K562 (cell line): ENCODE measurements at regions not wholly inside any gene's neighbourhood (a gene's known extent, or its start where the extent isn't known, plus 50 kb on each side); places are given as distances from the start of the nearest gene placed in this dataset.

Source experiments
- ATAC-seq: fragments of 200-7000 bp; cut with Tn5 transposase; 3 replicates; pipeline ENCODE4 v1.9.1; 2020; ENCODE audit warnings: moderate library complexity
- BruUV-seq: library from RNA; stranded (reverse); fragments of 400-500 nt; replicated peaks from 2 replicates; lab custom pipeline; 2021; lab: Mats Ljungman, UMichigan
- CTCF ChIA-PET: fragments of 300-600 bp; formaldehyde crosslinking; extraction: SDS; loops from one replicate; lab custom pipeline; 2021; ENCODE audit warnings: low intra/inter-chr PET ratio; lab: Yijun Ruan, JAX
- POLR2A ChIA-PET: fragments of 300-600, 350-650 bp; sonication (Branson Sonifier 250); formaldehyde crosslinking; extraction: SDS; loops from one replicate; lab custom pipeline; 2021; ENCODE audit warnings: antibody characterized with exemption, inconsistent platforms; lab: Yijun Ruan, JAX
- DNase-seq, 4 experiments: peaks; one replicate each; pipeline versions ENCODE4 v3.0.0 to v3.0.0-alpha.2; 2011 to 2018; ENCODE audit warnings: low spot score in 3 of 4, mixed read lengths in 3 of 4; ENCODE audit errors: extremely low read depth in 1 of 4
- FAIRE-seq: peaks from 2 replicates; lab custom pipeline; 2011; peaks lifted over from hg19 to GRCh38; lab: Jason Lieb, UNC
- H2AFZ ChIP-seq: 2 replicates; pipeline ENCODE4 v1.6.0; 2011; ENCODE audit warnings: low read depth, low read length, control low read depth, inconsistent platforms
- H3K27ac ChIP-seq: fragments of 200-600 bp; 3 replicates; pipeline ENCODE4 v1.8.0; 2011; ENCODE audit warnings: low read depth, mild to moderate bottlenecking, control low read depth, inconsistent platforms, low read length, moderate library complexity, mixed read lengths; ENCODE audit errors: extremely low read depth
- H3K27me3 ChIP-seq, 2 experiments: fragments of 300-600 bp in 1 of 2; 2 replicates in 1 of 2; 3 replicates in 1 of 2; pipeline versions ENCODE4 v1.6.0 to v1.8.0; 2011; ENCODE audit warnings: inconsistent platforms in 2 of 2, low read length in 2 of 2, mild to moderate bottlenecking in 1 of 2, mixed read lengths in 1 of 2, moderate library complexity in 1 of 2; ENCODE audit not compliant: control insufficient read depth in 2 of 2, insufficient read depth in 2 of 2
- H3K36me3 ChIP-seq: fragments of 300-600 bp; 3 replicates; pipeline ENCODE4 v1.8.0; 2011; ENCODE audit warnings: mild to moderate bottlenecking, low read length, inconsistent platforms; ENCODE audit not compliant: control insufficient read depth, insufficient read depth
- H3K4me1 ChIP-seq, 2 experiments: fragments of 200-600 bp in 1 of 2; replicated peaks in 1 of 2; 2 replicates in 1 of 2; 3 replicates in 1 of 2; pipeline versions ENCODE4 v1.5.1 to v1.8.0; 2011; ENCODE audit warnings: inconsistent platforms in 2 of 2, low read length in 2 of 2, mild to moderate bottlenecking in 1 of 2, mixed read lengths in 1 of 2, moderate library complexity in 1 of 2; ENCODE audit not compliant: control insufficient read depth in 2 of 2, insufficient read depth in 2 of 2
- H3K4me2 ChIP-seq: 2 replicates; pipeline ENCODE4 v1.6.1; 2011; ENCODE audit warnings: low read length, control low read depth, inconsistent platforms, mixed read lengths; ENCODE audit not compliant: insufficient read depth
- H3K4me3 ChIP-seq: fragments of 200-600 bp; sonication (generic), shearing (Covaris generic); 2 replicates; pipeline ENCODE4 v1.5.1; 2016; ENCODE audit warnings: control low read depth, inconsistent platforms
- H3K79me2 ChIP-seq: fragments of 200-600 bp; 3 replicates; pipeline ENCODE4 v1.8.0; 2011; ENCODE audit warnings: low read length, inconsistent platforms; ENCODE audit not compliant: control insufficient read depth, insufficient read depth
- H3K9ac ChIP-seq, 2 experiments: 2 replicates each; pipeline versions ENCODE4 v1.6.0 to v1.6.1; 2011; ENCODE audit warnings: low read depth in 2 of 2, low read length in 2 of 2, control low read depth in 1 of 2, inconsistent platforms in 1 of 2, mild to moderate bottlenecking in 1 of 2, mixed read lengths in 1 of 2; ENCODE audit not compliant: insufficient read depth in 1 of 2
- H3K9me1 ChIP-seq: one replicate; pipeline ENCODE4 v1.6.0; 2011; ENCODE audit warnings: inconsistent platforms, mild to moderate bottlenecking, low read length, moderate library complexity; ENCODE audit not compliant: control insufficient read depth, insufficient read depth
- H3K9me3 ChIP-seq: replicated peaks from 2 replicates; pipeline ENCODE4 v1.5.1; 2011; ENCODE audit warnings: low read depth, low read length, inconsistent platforms; ENCODE audit not compliant: control insufficient read depth, insufficient read depth
- H4K20me1 ChIP-seq: replicated peaks from 2 replicates; pipeline ENCODE4 v1.6.1; 2011; ENCODE audit warnings: low read length, inconsistent platforms, mixed read lengths; ENCODE audit not compliant: control insufficient read depth, insufficient read depth
- ATF7 ChIP-seq: fragments of 450-650 bp; IDR thresholded peaks from 2 replicates; pipeline ENCODE4 v1.7.1; 2014; ENCODE audit warnings: mild to moderate bottlenecking, moderate library complexity
- CBX8 ChIP-seq: fragments of 200-600 bp; sonication (generic); IDR thresholded peaks from 2 replicates; pipeline ENCODE4 v1.6.1; 2012; ENCODE audit warnings: borderline replicate concordance, mixed run types, low read depth, mild to moderate bottlenecking, moderate library complexity, mixed read lengths, low read length, control low read depth, inconsistent platforms; ENCODE audit not compliant: poor library complexity, severe bottlenecking; ENCODE audit errors: extremely low read depth
- FIP1L1 ChIP-seq: fragments of 200-400 bp; formaldehyde crosslinking; IDR thresholded peaks from 2 replicates; pipeline ENCODE4 v1.6.1; 2018; ENCODE audit warnings: mild to moderate bottlenecking, low read depth, low read length; ENCODE audit not compliant: poor library complexity, severe bottlenecking
- GTF2F1 ChIP-seq: IDR thresholded peaks from 2 replicates; pipeline ENCODE4 v1.6.1; 2011; ENCODE audit warnings: low read depth, low read length, improper control_type of control experiment
- JUN ChIP-seq, 2 experiments: sonication (generic) in 1 of 2; formaldehyde crosslinking in 1 of 2; IDR thresholded peaks; 2 replicates each; pipeline versions ENCODE4 v1.6.1 to v1.8.0; 2012 to 2022; ENCODE audit warnings: borderline replicate concordance in 2 of 2, mild to moderate bottlenecking in 2 of 2, improper control_type of control experiment in 1 of 2, low read depth in 1 of 2, low read length in 1 of 2, missing genetic modification reagents in 1 of 2
- KAT7 ChIP-seq: sonication (generic); formaldehyde crosslinking; IDR thresholded peaks from 2 replicates; pipeline ENCODE4 v1.8.0; 2022; ENCODE audit warnings: missing genetic modification reagents, mild to moderate bottlenecking, borderline replicate concordance
- PTRF ChIP-seq: fragments of 450-650 bp; IDR thresholded peaks from 2 replicates; pipeline ENCODE4 v1.6.1; 2016; ENCODE audit warnings: mild to moderate bottlenecking, missing genetic modification characterization, missing compliant biosample characterization
- SIN3B ChIP-seq: fragments of 450-650 bp; IDR thresholded peaks from 2 replicates; pipeline ENCODE4 v1.6.1; 2017; ENCODE audit warnings: low read depth, mild to moderate bottlenecking, moderate library complexity
- SMARCA4 ChIP-seq: fragments of 450-650 bp; IDR thresholded peaks from 2 replicates; pipeline ENCODE4 v1.6.1; 2016
- SRSF1 ChIP-seq: fragments of 200-400 bp; formaldehyde crosslinking; IDR thresholded peaks from 2 replicates; pipeline ENCODE4 v1.6.1; 2017; ENCODE audit warnings: mild to moderate bottlenecking, low read depth, low read length, moderate library complexity
- TCFL5 ChIP-seq: fragments of 250-450 bp; sonication (Bioruptor Pico); conservative IDR thresholded peaks from 2 replicates; pipeline ENCODE4 v1.6.1; 2021; ENCODE audit warnings: mild to moderate bottlenecking, moderate library complexity, matching md5 sums
- THRA ChIP-seq: fragments of 450-650 bp; IDR thresholded peaks from 2 replicates; pipeline ENCODE4 v1.6.1; 2017; ENCODE audit warnings: mild to moderate bottlenecking, moderate library complexity
- ZNF274 ChIP-seq: IDR thresholded peaks from 2 replicates; pipeline ENCODE4 v1.6.1; 2011; ENCODE audit warnings: low read depth, mild to moderate bottlenecking, low read length, moderate library complexity, borderline replicate concordance
- WGBS: fragments of 100-300 bp; shearing (Covaris generic); methylation state at CpG from one replicate; pipeline ENCODE4 v1.1.6; 2016; ENCODE audit warnings: low coverage, mixed read lengths; ENCODE audit not compliant: insufficient coverage; ENCODE audit errors: missing lambda C conversion rate; 5-methylcytosine and 5-hydroxymethylcytosine counted together
- in situ Hi-C: fragments of 300-500 bp; cut with MboI; formaldehyde crosslinking; loops from 4 replicates; pipeline ENCODE4 v1.15.0; 2018; ENCODE audit warnings: inconsistent platforms, mixed read lengths
- intact Hi-C: fragments of 100-400 bp; cut with micrococcal nuclease; formaldehyde crosslinking; loops from 2 replicates; pipeline ENCODE4 v1.14.2; 2022
- TF ChIP-seq, protein P1 (sequence below): sonication (generic); formaldehyde crosslinking; IDR thresholded peaks from 2 replicates; pipeline ENCODE4 v1.8.1; 2023; ENCODE audit warnings: mild to moderate bottlenecking, missing genetic modification reagents
- TF ChIP-seq, protein P2 (sequence below): fragments of 250-450 bp; sonication (Bioruptor Pico); IDR thresholded peaks from 2 replicates; pipeline ENCODE4 v1.5.0; 2021; ENCODE audit warnings: mild to moderate bottlenecking, borderline replicate concordance

- ChIA-PET POLR2A (no interaction called here), CTCF (no interaction called here)
- intact Hi-C loops, result no loop called here
- no peak for TF ChIP-seq SMARCA4
- TF ChIP-seq, protein P1, sequence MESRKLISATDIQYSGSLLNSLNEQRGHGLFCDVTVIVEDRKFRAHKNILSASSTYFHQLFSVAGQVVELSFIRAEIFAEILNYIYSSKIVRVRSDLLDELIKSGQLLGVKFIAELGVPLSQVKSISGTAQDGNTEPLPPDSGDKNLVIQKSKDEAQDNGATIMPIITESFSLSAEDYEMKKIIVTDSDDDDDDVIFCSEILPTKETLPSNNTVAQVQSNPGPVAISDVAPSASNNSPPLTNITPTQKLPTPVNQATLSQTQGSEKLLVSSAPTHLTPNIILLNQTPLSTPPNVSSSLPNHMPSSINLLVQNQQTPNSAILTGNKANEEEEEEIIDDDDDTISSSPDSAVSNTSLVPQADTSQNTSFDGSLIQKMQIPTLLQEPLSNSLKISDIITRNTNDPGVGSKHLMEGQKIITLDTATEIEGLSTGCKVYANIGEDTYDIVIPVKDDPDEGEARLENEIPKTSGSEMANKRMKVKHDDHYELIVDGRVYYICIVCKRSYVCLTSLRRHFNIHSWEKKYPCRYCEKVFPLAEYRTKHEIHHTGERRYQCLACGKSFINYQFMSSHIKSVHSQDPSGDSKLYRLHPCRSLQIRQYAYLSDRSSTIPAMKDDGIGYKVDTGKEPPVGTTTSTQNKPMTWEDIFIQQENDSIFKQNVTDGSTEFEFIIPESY (CRISPR knock-in tag), result no peak
- no peak for TF ChIP-seq THRA
- TF ChIP-seq TCFL5 (CRISPR knock-in tag), result no peak
- no peak for TF ChIP-seq CBX8
- TF ChIP-seq SIN3B, result no peak
- no peak for TF ChIP-seq JUN (IDR thresholded peaks at IDR 0.05; ENCODE audit: borderline replicate concordance, low read depth, low read length)
- TF ChIP-seq JUN (CRISPR knock-in tag; IDR thresholded peaks at IDR 0.05; ENCODE audit: borderline replicate concordance), result no peak
- no peak for TF ChIP-seq ZNF274
- TF ChIP-seq KAT7 (CRISPR knock-in tag), result no peak
- no peak for TF ChIP-seq SRSF1
- TF ChIP-seq, protein P2, sequence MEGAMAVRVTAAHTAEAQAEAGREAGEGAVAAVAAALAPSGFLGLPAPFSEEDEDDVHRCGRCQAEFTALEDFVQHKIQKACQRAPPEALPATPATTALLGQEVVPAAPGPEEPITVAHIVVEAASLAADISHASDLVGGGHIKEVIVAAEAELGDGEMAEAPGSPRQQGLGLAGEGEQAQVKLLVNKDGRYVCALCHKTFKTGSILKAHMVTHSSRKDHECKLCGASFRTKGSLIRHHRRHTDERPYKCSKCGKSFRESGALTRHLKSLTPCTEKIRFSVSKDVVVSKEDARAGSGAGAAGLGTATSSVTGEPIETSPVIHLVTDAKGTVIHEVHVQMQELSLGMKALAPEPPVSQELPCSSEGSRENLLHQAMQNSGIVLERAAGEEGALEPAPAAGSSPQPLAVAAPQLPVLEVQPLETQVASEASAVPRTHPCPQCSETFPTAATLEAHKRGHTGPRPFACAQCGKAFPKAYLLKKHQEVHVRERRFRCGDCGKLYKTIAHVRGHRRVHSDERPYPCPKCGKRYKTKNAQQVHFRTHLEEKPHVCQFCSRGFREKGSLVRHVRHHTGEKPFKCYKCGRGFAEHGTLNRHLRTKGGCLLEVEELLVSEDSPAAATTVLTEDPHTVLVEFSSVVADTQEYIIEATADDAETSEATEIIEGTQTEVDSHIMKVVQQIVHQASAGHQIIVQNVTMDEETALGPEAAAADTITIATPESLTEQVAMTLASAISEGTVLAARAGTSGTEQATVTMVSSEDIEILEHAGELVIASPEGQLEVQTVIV (CRISPR knock-in tag), result no peak
- no peak for TF ChIP-seq ATF7
- TF ChIP-seq FIP1L1, result no peak
- no peak for TF ChIP-seq GTF2F1
- TF ChIP-seq PTRF (tag), result no peak
Observed at GRCh38 chr5:158430166-158430797, 571.3 kb upstream of the CLINT1 start.

More at GRCh38 chr5:158430166-158430797, 571.3 kb upstream of the CLINT1 start:
- H3K27ac ChIP-seq, result no peak overlapping the region
- H3K4me3 ChIP-seq, result no peak overlapping the region
- no peak overlapping the region for H2AFZ ChIP-seq
- H3K9me3 ChIP-seq, result no peaks in the 10 kb centered on the region
- no peaks in the 10 kb centered on the region for H3K27me3 ChIP-seq
- no peaks in the 10 kb centered on the region for H3K79me2 ChIP-seq
- no peaks in the 10 kb centered on the region for H3K9me1 ChIP-seq
- BruUV-seq, result no TSS peak
- WGBS, result 0% methylated on average over 2 of the region's 2 CpGs
- H3K4me2 ChIP-seq, result no peak overlapping the region
- no peak for ATAC-seq
- H3K36me3 ChIP-seq, result no peaks in the 10 kb centered on the region
- H4K20me1 ChIP-seq, result no peaks in the 10 kb centered on the region
- H3K4me1 ChIP-seq, result no peaks in the 10 kb centered on the region
- DNase-seq, result no peak
- FAIRE-seq, result no peak
- no peak overlapping the region for H3K9ac ChIP-seq
- in situ Hi-C loops, result no loop called here
